H9 (cell line): ENCODE measurements at regions not wholly inside any gene's neighbourhood (a gene's known extent, or its start where the extent isn't known, plus 50 kb on each side); places are given as distances from the start of the nearest gene placed in this dataset.

Source experiments
- DNase-seq: peaks from one replicate; pipeline ENCODE4 v3.0.0-alpha.2; 2017
- H2AFZ ChIP-seq: one replicate; pipeline ENCODE4 v1.6.1; 2013; ENCODE audit warnings: mild to moderate bottlenecking, low read length, control low read depth, moderate library complexity
- H2AK5ac ChIP-seq: 2 replicates; pipeline ENCODE4 v1.6.1; 2013; ENCODE audit warnings: low read length, control low read depth, mixed read lengths; ENCODE audit not compliant: insufficient read length
- H2BK120ac ChIP-seq: one replicate; pipeline ENCODE4 v1.6.1; 2013; ENCODE audit warnings: low read depth, mild to moderate bottlenecking, low read length, control low read depth, inconsistent platforms; ENCODE audit not compliant: poor library complexity, severe bottlenecking
- H2BK12ac ChIP-seq: 2 replicates; pipeline ENCODE4 v1.6.1; 2013; ENCODE audit warnings: low read length, control low read depth, mixed read lengths, low read depth; ENCODE audit not compliant: insufficient read length
- H2BK15ac ChIP-seq: 2 replicates; pipeline ENCODE4 v1.6.1; 2013; ENCODE audit warnings: low read depth, low read length, control low read depth
- H2BK20ac ChIP-seq: one replicate; pipeline ENCODE4 v1.6.1; 2013; ENCODE audit warnings: low read depth, mild to moderate bottlenecking, low read length, control low read depth, inconsistent platforms; ENCODE audit not compliant: poor library complexity, severe bottlenecking
- H2BK5ac ChIP-seq: 2 replicates; pipeline ENCODE4 v1.6.1; 2013; ENCODE audit warnings: low read length, control low read depth, mixed read lengths; ENCODE audit not compliant: insufficient read length
- H3K14ac ChIP-seq: 2 replicates; pipeline ENCODE4 v1.6.1; 2013; ENCODE audit warnings: low read length, control low read depth; ENCODE audit not compliant: insufficient read depth
- H3K18ac ChIP-seq: 2 replicates; pipeline ENCODE4 v1.6.1; 2013; ENCODE audit warnings: low read depth, mild to moderate bottlenecking, mixed read lengths, low read length, control low read depth; ENCODE audit not compliant: insufficient read length
- H3K23ac ChIP-seq: 2 replicates; pipeline ENCODE4 v1.6.1; 2013; ENCODE audit warnings: low read length, control low read depth, mixed read lengths, low read depth; ENCODE audit not compliant: insufficient read length
- H3K23me2 ChIP-seq: 2 replicates; pipeline ENCODE4 v1.6.1; 2013; ENCODE audit warnings: low read depth, mild to moderate bottlenecking, mixed read lengths, low read length, control low read depth; ENCODE audit not compliant: insufficient read length, poor library complexity, severe bottlenecking
- H3K27ac ChIP-seq: 2 replicates; pipeline ENCODE4 v1.5.1; 2013; ENCODE audit warnings: low read length, control low read depth, mixed read lengths, low read depth; ENCODE audit not compliant: insufficient read length
- H3K27me3 ChIP-seq: 2 replicates; pipeline ENCODE4 v1.6.1; 2013; ENCODE audit warnings: low read length, control low read depth, inconsistent platforms; ENCODE audit not compliant: insufficient read depth
- H3K4ac ChIP-seq: 2 replicates; pipeline ENCODE4 v1.6.1; 2013; ENCODE audit warnings: low read depth, mild to moderate bottlenecking, control low read depth, inconsistent platforms, low read length, moderate library complexity
- H3K4me1 ChIP-seq: 2 replicates; pipeline ENCODE4 v1.6.1; 2013; ENCODE audit warnings: low read length, control low read depth, inconsistent platforms; ENCODE audit not compliant: insufficient read depth
- H3K4me2 ChIP-seq: 2 replicates; pipeline ENCODE4 v1.6.1; 2013; ENCODE audit warnings: low read length, control low read depth, mixed read lengths; ENCODE audit not compliant: insufficient read length, insufficient read depth
- H3K56ac ChIP-seq: 2 replicates; pipeline ENCODE4 v1.6.1; 2013; ENCODE audit warnings: low read depth, mild to moderate bottlenecking, mixed read lengths, low read length, control low read depth; ENCODE audit not compliant: insufficient read length
- H3K79me1 ChIP-seq: 2 replicates; pipeline ENCODE4 v1.6.1; 2013; ENCODE audit warnings: low read depth, mild to moderate bottlenecking, moderate library complexity, low read length, control low read depth, inconsistent platforms; ENCODE audit not compliant: insufficient read depth, poor library complexity, severe bottlenecking
- H3K79me2 ChIP-seq: 2 replicates; pipeline ENCODE4 v1.6.1; 2013; ENCODE audit warnings: low read length, control low read depth, inconsistent platforms; ENCODE audit not compliant: insufficient read depth
- H3K9ac ChIP-seq: 2 replicates; pipeline ENCODE4 v1.6.1; 2013; ENCODE audit warnings: low read length, control low read depth, mixed read lengths; ENCODE audit not compliant: insufficient read length; ENCODE audit errors: extremely low read depth
- H3K9me3 ChIP-seq: one replicate; pipeline ENCODE4 v1.6.1; 2013; ENCODE audit warnings: low read depth, low read length, inconsistent platforms; ENCODE audit not compliant: control insufficient read depth
- H3T11ph ChIP-seq: one replicate; pipeline ENCODE4 v1.6.1; 2013; ENCODE audit warnings: mild to moderate bottlenecking, low read length, control low read depth, inconsistent platforms
- H4K20me1 ChIP-seq: one replicate; pipeline ENCODE4 v1.6.1; 2013; ENCODE audit not compliant: control insufficient read depth, insufficient read length, insufficient read depth
- H4K5ac ChIP-seq: 2 replicates; pipeline ENCODE4 v1.6.1; 2013; ENCODE audit warnings: low read depth, mild to moderate bottlenecking, mixed read lengths, low read length, control low read depth; ENCODE audit not compliant: insufficient read length
- H4K8ac ChIP-seq: replicated peaks from 2 replicates; pipeline ENCODE4 v1.6.1; 2013; ENCODE audit warnings: low read length, control low read depth, mixed read lengths, low read depth; ENCODE audit not compliant: insufficient read length
- H4K91ac ChIP-seq: 2 replicates; pipeline ENCODE4 v1.6.1; 2013; ENCODE audit warnings: low read depth, mild to moderate bottlenecking, moderate library complexity, mixed read lengths, low read length, control low read depth; ENCODE audit not compliant: insufficient read length
- H3K27ac Mint-ChIP-seq, 3 experiments: 2 replicates in 2 of 3; 3 replicates in 1 of 3; pipeline ENCODE4 v1.8.0; 2020 to 2021; ENCODE audit warnings: mixed read lengths in 3 of 3, mild to moderate bottlenecking in 1 of 3, moderate library complexity in 1 of 3
- H3K27me3 Mint-ChIP-seq: 2 replicates; pipeline ENCODE4 v1.8.0; 2021; ENCODE audit warnings: low read depth, mild to moderate bottlenecking, moderate library complexity, mixed read lengths
- H3K36me3 Mint-ChIP-seq, 3 experiments: 2 replicates in 2 of 3; 3 replicates in 1 of 3; pipeline ENCODE4 v1.8.0; 2020 to 2021; ENCODE audit warnings: low read depth in 3 of 3, mixed read lengths in 3 of 3; ENCODE audit not compliant: insufficient read depth in 1 of 3
- H3K4me1 Mint-ChIP-seq, 2 experiments: 2 replicates each; pipeline ENCODE4 v1.8.0; 2020; ENCODE audit warnings: mixed read lengths in 2 of 2
- H3K4me3 Mint-ChIP-seq, 2 experiments: 2 replicates in 1 of 2; 3 replicates in 1 of 2; pipeline ENCODE4 v1.8.0; 2020 to 2021; ENCODE audit warnings: mild to moderate bottlenecking in 2 of 2, mixed read lengths in 2 of 2, moderate library complexity in 1 of 2
- H3K9me3 Mint-ChIP-seq, 2 experiments: 2 replicates in 1 of 2; 3 replicates in 1 of 2; pipeline ENCODE4 v1.8.0; 2020; ENCODE audit warnings: mild to moderate bottlenecking in 2 of 2, mixed read lengths in 2 of 2, moderate library complexity in 1 of 2
- CTCF ChIP-seq: fragments of 200-600 bp; sonication (generic); conservative IDR thresholded peaks from 3 replicates; pipeline ENCODE4 v1.8.0; 2021; ENCODE audit warnings: antibody characterized with exemption, mild to moderate bottlenecking
- WGBS: extraction: QIAGEN DNeasy Blood & Tissue Kit; methylation state at CpG from one replicate; pipeline ENCODE4 v1.1.7; 2013; ENCODE audit warnings: missing lambda C conversion rate, low lambda C conversion rate, mixed read lengths; ENCODE audit not compliant: insufficient read length; ENCODE audit errors: extremely low coverage; 5-methylcytosine and 5-hydroxymethylcytosine counted together

- no peaks in the 10 kb centered on the region for H3K27me3 ChIP-seq
- Mint-ChIP-seq H3K36me3 (peaks cover 0 to 5% (median 1%) of the 10 kb centered on the region in 3 experiments; a peak in 2 of 7 replicates), H3K4me1 (no peaks in the 10 kb centered on the region), H3K27ac (no peak overlapping the region), H3K27me3 (peaks cover 9% of the 10 kb centered on the region), H3K9me3 (peaks cover 3 to 6% of the 10 kb centered on the region in 2 experiments; a peak in 3 of 5 replicates), H3K4me3 (no peak overlapping the region)
- no peak overlapping the region for H3K27ac ChIP-seq
- no peak overlapping the region for H3K9ac ChIP-seq
- H2BK120ac ChIP-seq, result no peak overlapping the region
- H4K5ac ChIP-seq, result no peak overlapping the region
- H3K56ac ChIP-seq, result no peak overlapping the region
- H3K23ac ChIP-seq, result no peak overlapping the region
- no peak overlapping the region for H2AK5ac ChIP-seq
- H2BK20ac ChIP-seq, result no peak overlapping the region
- H3K9me3 ChIP-seq, result peaks cover 7% of the 10 kb centered on the region
- no peak overlapping the region for H3T11ph ChIP-seq
- DNase-seq, result no peak
- H4K20me1 ChIP-seq, result no peaks in the 10 kb centered on the region
- H3K4ac ChIP-seq, result no peak overlapping the region
- no peak overlapping the region for H2BK12ac ChIP-seq
- H3K4me2 ChIP-seq, result no peak overlapping the region
- no peaks in the 10 kb centered on the region for H3K79me2 ChIP-seq
- H3K79me1 ChIP-seq, result no peaks in the 10 kb centered on the region
- no peak for TF ChIP-seq CTCF
- H2AFZ ChIP-seq, result no peak overlapping the region
- WGBS, result no CpG with 5 or more reads among the region's 3 CpGs
- H3K23me2 ChIP-seq, result no peaks in the 10 kb centered on the region
- no peaks in the 10 kb centered on the region for H3K4me1 ChIP-seq
- H4K91ac ChIP-seq, result no peak overlapping the region
- no peak overlapping the region for H3K18ac ChIP-seq
- H3K14ac ChIP-seq, result no peak overlapping the region
- no peak overlapping the region for H2BK5ac ChIP-seq
- no peak overlapping the region for H4K8ac ChIP-seq
- H2BK15ac ChIP-seq, result no peak overlapping the region
Observed at GRCh38 chr1:30137001-30137400, 586.4 kb downstream of the MATN1 start.
